ENCODE measurements at regions not wholly inside any gene's neighbourhood (a gene's known extent, or its start where the extent isn't known, plus 50 kb on each side); places are given as distances from the start of the nearest gene placed in this dataset.

DNA sequence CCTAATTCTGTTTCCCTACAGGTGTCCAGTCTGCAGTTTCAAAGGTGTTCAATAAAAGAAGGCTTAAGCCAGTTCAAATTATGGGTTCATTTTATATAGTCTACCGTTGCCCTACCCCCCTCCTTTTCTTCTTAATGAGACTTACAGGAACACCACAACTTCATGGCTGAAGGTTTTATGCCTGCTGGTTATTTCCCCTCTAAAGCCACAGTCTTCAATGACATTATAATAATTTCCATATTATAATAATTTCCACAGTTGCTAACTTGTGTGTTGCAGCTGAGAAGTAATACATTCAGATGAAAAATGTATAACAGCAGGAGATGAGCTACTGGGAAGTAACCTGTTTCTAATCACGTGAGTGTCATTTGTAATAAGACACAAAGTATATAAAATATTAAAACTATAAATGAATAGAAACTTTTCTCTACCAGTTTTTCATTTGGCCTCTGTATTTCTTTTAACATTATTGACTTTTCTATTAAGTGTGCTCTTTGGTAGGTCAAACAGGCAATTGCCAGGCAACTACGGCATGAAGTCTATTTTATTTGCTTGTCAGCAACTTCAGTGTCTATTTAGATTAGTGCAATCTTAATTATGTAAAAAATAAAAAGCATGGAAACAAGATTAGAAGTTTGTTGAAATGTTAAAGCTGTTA, 120.5 kb upstream of the HMHB1 start:
- DNase-seq, result no peak

GRCh38 chr5:143687604-143688003, 124.4 kb upstream of the HMHB1 start:
- DNase-seq, result no peak

DNA sequence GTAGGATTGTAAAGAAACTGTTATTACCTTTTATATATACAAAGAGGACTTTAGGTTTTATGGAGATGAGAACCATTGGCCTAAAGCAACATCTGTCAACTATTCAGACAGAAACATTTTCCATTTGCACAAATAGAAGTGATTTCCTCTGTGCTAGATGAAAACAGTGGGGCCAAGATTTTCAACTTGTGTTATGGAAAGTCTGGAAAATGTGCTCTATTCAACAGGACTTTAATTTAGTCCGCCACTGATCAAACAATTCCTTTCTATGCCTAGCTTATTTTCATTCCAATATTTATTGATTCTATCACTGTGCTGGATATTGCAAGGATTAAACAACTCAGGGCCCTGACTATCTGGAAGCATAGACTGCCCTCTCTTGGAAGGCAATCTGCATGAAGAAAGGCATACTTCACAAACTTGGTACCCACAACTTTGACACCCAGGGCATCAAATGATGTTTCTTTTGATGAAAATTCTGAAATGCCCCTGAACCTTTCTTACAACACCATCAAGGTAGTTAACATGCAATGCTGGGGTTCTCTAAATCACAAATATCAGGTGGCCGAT, 126.6 kb upstream of the HMHB1 start:
- no peak for DNase-seq

GRCh38 chr5:143683459-143683858, 128.5 kb upstream of the HMHB1 start:
- DNase-seq, result no peak

- no peak for DNase-seq
These were observed 129.0 kb upstream of the HMHB1 start for GRCh38 chr5:143682929-143683386.

DNA sequence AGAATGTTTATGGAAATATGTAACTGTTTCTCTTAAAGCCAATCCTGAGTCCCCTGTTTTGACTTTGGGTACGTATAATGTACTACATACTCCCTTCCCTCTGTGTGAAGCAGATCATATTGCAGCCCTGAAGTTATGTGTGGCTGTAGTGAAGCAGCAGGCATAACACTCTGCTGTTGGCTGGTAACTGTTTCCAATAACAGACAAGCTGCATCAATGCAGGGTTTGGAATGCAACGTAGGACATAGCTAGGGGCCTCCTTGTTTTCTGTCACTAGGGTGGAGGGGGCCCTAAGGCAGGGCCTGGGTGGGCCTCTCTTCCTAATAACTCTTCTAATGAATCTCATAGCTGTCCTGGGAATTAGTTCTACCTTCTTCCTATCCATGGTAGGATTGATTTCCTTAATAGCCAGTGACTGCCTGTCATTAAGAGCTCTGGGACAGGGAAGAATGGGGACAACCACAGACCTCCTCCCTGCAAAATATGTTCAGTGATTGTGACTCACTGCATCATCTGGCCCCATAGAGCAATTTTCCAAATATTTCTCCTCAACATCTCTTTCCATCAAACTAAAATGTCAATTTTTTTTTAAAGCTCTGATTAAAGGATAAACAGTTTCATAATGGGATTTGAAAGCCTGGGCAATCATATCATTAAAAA, 129.6 kb upstream of the HMHB1 start:
- no peak for DNase-seq

GRCh38 chr5:143680672-143681259, 131.2 kb upstream of the HMHB1 start:
- no peak for DNase-seq

DNA sequence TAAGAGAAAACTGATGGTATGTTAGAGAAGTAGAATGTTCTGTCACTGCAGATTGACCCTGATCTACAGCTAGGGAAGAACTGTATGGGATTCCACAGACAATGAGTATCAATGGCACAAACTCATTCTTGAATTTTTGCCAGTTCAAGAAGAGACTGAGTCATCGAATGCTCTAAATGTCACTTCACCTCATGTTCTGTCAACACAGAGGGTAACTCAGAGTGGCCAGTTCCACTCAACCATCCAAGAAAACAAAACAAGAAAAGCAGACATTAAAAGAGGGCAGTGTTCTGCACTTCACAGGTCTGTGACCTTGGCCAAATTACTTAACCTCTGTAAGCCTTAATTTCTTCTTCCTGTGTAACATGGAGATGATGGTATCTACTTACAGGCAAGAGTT, 132.2 kb upstream of the HMHB1 start:
- no peak for DNase-seq

GRCh38 chr5:143678148-143678905, 133.6 kb upstream of the HMHB1 start:
- no peak for DNase-seq

- DNase-seq, result no peak
These were observed 134.6 kb upstream of the HMHB1 start for GRCh38 chr5:143677403-143677802.

DNA sequence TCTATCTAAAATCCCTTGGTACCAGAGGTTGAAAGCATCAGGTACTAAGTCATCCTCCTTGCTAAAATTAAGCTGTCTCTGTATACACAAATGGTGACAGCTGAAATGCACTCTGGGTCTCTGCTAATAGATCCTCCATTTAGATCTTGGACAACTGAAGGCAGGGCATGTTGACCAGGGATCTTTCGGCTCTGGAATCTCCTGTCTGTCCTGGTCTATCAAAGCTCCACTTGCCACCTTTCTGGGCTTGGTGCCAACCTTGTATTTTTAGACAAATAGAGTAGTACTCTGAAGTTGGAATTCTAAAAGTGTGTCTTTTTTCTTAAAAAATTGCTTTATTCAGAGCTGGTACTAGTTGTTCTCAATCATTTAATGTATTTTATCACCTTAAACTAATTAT, 135.2 kb upstream of the HMHB1 start:
- no peak for DNase-seq

- DNase-seq, result no peak
These were observed 137.5 kb upstream of the HMHB1 start for GRCh38 chr5:143674469-143674786.

- DNase-seq, result no peak
These were observed 138.1 kb upstream of the HMHB1 start for GRCh38 chr5:143673676-143674468.

DNA sequence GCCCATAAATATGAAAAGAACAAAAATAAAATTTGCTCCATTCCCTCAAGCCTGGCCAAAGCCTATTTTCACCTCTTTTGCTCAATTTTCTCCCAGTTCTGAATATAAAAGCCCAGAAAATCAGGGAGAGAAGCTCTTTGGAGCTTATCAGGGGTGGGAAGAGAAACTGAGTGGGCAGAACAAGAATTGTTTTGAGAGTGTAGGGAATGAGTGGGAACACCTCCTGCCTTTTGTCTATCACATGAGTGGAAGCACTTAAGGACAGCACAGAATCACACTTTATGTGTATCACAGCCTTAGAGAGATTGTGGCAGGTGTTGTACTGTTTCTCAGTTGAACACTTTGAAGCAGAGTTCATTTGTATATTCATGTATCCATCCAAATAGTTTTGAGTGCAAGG, 139.2 kb upstream of the HMHB1 start:
- DNase-seq, result no peak

- no peak for DNase-seq
These were observed 140.0 kb upstream of the HMHB1 start for GRCh38 chr5:143671674-143672569.

GRCh38 chr5:143671021-143671420, 140.9 kb upstream of the HMHB1 start:
- no peak for DNase-seq

DNA sequence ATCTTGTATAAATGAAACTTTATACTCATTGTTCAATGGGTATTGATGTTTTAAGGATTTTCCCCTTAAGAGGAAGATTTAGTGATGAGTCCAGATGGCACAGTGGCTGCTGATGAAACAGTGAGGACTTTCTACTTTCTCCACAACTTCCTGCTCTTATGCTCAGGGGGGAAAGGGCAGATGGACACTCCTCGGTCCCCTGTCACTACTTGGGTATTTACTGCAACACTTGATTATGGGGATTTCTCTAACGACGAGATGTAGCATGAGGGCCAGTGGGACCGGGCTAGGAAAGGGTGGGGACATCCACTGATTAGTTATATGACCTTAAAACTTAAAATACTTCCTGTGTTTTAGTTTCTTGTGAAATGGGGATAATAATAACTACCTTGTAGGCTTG, 146.1 kb upstream of the HMHB1 start:
- DNase-seq, result no peak

GRCh38 chr5:143664623-143665022, 147.3 kb upstream of the HMHB1 start:
- DNase-seq, result no peak

DNA sequence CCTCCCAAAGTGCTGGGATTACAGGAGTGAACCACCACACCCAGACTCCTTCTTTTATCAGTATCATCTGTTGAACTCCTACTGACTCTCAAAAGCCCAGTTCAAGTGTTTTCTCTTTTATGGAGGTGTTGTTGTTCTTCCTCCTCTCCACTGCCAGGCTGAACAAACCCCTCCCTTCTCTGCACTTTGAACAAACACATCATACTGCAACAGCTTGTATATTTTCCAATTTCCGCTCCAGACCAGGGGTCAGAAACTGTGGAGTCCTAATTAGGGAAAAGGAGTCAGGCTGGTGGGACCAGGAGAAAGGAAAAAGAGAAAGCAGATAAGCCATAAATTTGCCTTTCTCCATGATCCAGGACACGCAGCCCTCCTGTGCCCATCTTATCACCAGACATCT, 148.1 kb upstream of the HMHB1 start:
- DNase-seq, result no peak

- no peak for DNase-seq
These were observed 149.9 kb upstream of the HMHB1 start for GRCh38 chr5:143662020-143662419.

GRCh38 chr5:143660625-143661024, 151.3 kb upstream of the HMHB1 start:
- no peak for DNase-seq

All from NK-92 treated with Interleukin-12 subunit alpha and Interleukin-12 subunit beta, amount 100 ng/mL, for 24 hours (cell line).